ENCODE measurements at regions not wholly inside any gene's neighbourhood (a gene's known extent, or its start where the extent isn't known, plus 50 kb on each side); places are given as distances from the start of the nearest gene placed in this dataset.
"Not testable (repeated sequence)": the region's sequence is repeated elsewhere in the genome, so short reads cannot be mapped to it uniquely, and the experiment has no call there.

- not testable (repeated sequence) for TF ChIP-seq CTCF, POLR2A (IDR thresholded peaks at IDR 0.05)
Measured at GRCh38 chr2:118572380-118572779, 275.1 kb downstream of the EN1 start.

Measured in esophagus squamous epithelium (tissue), 4 donors.